AG04450 (cell line): ENCODE measurements at regions not wholly inside any gene's neighbourhood (a gene's known extent, or its start where the extent isn't known, plus 50 kb on each side); places are given as distances from the start of the nearest gene placed in this dataset.

ENCODE experiments used
- CTCF ChIA-PET: fragments of 300-600, 350-600 bp; formaldehyde crosslinking; extraction: SDS; loops from one replicate; lab custom pipeline; 2022; ENCODE audit warnings: antibody characterized with exemption, inconsistent platforms; lab: Charles Lee
- POLR2A ChIA-PET: fragments of 350-600 bp; formaldehyde crosslinking; extraction: SDS; loops from one replicate; lab custom pipeline; 2021; ENCODE audit warnings: antibody characterized with exemption, inconsistent platforms; lab: Yijun Ruan, JAX
- DNase-seq: peaks from one replicate; pipeline ENCODE4 v3.0.0-alpha.2; 2011; ENCODE audit warnings: low read depth, low spot score
- H3K27ac ChIP-seq: one replicate; pipeline ENCODE4 v1.5.1; 2012; ENCODE audit warnings: low read depth, low read length, control low read depth
- H3K27me3 ChIP-seq: one replicate; pipeline ENCODE4 v1.6.0; 2012; ENCODE audit warnings: low read length; ENCODE audit not compliant: control insufficient read depth, insufficient read depth
- H3K4me3 ChIP-seq: 2 replicates; pipeline ENCODE4 v1.5.1; 2011; ENCODE audit warnings: mild to moderate bottlenecking, low read depth, low read length, control low read depth
- H3K9me3 ChIP-seq: 2 replicates; pipeline ENCODE4 v1.5.1; 2012; ENCODE audit warnings: low read length; ENCODE audit not compliant: control insufficient read depth, insufficient read depth
- TF ChIP-seq, protein P1 (sequence below): IDR thresholded peaks from 2 replicates; pipeline ENCODE4 v1.5.1; 2011; ENCODE audit warnings: low read depth, low read length, control low read depth, inconsistent platforms

DNA sequence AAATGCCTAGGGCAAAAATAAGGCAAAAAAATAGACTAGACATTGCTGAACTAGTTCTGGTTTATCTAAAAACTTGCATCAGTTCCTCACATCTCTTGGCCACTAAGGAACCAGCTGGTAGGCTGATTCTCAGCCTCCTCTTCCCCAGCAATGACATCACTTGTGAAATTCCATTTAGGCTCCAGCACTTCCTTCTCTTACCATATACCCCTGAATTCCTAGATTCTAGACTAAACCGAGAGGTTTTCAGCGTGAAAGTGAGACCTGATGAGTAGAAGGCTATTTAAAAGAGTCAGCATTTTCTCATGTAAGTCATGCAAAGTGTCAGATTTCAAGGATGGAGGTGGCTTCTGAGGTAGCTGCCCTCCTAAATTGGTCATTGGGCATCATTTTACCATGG lies 247.1 kb upstream of the CDIN1 start:
- TF ChIP-seq, protein P1, sequence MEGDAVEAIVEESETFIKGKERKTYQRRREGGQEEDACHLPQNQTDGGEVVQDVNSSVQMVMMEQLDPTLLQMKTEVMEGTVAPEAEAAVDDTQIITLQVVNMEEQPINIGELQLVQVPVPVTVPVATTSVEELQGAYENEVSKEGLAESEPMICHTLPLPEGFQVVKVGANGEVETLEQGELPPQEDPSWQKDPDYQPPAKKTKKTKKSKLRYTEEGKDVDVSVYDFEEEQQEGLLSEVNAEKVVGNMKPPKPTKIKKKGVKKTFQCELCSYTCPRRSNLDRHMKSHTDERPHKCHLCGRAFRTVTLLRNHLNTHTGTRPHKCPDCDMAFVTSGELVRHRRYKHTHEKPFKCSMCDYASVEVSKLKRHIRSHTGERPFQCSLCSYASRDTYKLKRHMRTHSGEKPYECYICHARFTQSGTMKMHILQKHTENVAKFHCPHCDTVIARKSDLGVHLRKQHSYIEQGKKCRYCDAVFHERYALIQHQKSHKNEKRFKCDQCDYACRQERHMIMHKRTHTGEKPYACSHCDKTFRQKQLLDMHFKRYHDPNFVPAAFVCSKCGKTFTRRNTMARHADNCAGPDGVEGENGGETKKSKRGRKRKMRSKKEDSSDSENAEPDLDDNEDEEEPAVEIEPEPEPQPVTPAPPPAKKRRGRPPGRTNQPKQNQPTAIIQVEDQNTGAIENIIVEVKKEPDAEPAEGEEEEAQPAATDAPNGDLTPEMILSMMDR, result no peak
- no peaks in the 10 kb centered on the region for H3K27me3 ChIP-seq
- ChIA-PET POLR2A (no interaction called here), CTCF (no interaction called here)
- peaks cover 10% of the 10 kb centered on the region for H3K9me3 ChIP-seq
- no peak overlapping the region for H3K27ac ChIP-seq
- no peak overlapping the region for H3K4me3 ChIP-seq
- no peak for DNase-seq

DNA sequence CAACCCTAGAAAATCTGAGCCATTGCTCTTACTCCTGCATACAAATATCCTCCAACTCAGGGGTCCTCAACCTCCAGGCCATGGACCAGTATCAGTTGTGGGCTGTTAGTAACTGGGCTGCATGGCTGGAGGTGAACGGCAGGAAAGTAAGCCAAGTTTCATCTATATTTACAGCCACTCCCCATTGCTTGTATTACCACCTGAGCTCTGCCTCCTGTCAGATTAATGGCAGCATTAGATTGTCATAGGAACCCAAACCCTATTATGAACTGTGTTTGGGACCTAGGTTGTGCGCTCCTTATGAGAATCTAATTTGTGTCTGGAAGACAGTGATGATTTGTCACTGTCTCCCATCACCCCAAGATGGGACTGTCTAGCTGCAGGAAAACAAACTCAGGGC lies 246.5 kb upstream of the CDIN1 start:
- TF ChIP-seq, protein P1, result no peak
- H3K27me3 ChIP-seq, result no peaks in the 10 kb centered on the region
- no peak overlapping the region for H3K4me3 ChIP-seq
- CTCF ChIA-PET, result no interaction called here
- peaks cover 10% of the 10 kb centered on the region for H3K9me3 ChIP-seq
- POLR2A ChIA-PET, result no interaction called here
- no peak overlapping the region for H3K27ac ChIP-seq
- no peak for DNase-seq

DNA sequence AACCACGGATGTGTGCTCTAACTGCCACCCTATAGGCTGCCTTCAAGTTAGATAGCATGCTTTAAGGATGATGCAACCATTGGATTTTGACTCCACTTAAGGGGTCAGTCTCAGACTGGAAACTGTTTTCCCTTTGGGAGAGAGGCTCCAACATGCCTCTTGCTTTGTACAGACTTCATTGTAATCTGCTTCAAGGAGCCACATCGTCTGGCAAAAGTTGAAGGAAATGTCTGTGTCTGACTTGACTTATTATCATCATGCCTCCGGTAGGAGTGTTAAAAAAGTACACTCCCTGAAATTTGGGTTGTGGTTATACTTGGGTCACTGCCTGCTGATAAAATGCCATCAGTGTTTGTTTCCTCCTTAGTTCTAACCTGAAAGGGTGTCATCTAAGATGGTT lies 245.4 kb upstream of the CDIN1 start:
- CTCF ChIA-PET, result no interaction called here
- H3K4me3 ChIP-seq, result no peak overlapping the region
- peaks cover under 1% of the 10 kb centered on the region; the same call in 1 of the 2 replicates for H3K9me3 ChIP-seq
- TF ChIP-seq, protein P1, result no peak
- DNase-seq, result no peak
- POLR2A ChIA-PET, result no interaction called here
- H3K27me3 ChIP-seq, result no peaks in the 10 kb centered on the region
- no peak overlapping the region for H3K27ac ChIP-seq

GRCh38 chr15:36335224-36335623 lies 244.2 kb upstream of the CDIN1 start:
- no peaks in the 10 kb centered on the region for H3K9me3 ChIP-seq
- DNase-seq, result no peak
- H3K27ac ChIP-seq, result no peak overlapping the region
- TF ChIP-seq, protein P1, result no peak
- POLR2A ChIA-PET, result no interaction called here
- no peaks in the 10 kb centered on the region for H3K27me3 ChIP-seq
- CTCF ChIA-PET, result no interaction called here
- no peak overlapping the region for H3K4me3 ChIP-seq

- ChIA-PET CTCF (no interaction called here), POLR2A (no interaction called here)
- no peak for DNase-seq
- TF ChIP-seq, protein P1, result no peak
- Histone ChIP-seq H3K4me3 (no peak overlapping the region), H3K27me3 (no peaks in the 10 kb centered on the region), H3K9me3 (no peaks in the 10 kb centered on the region), H3K27ac (no peak overlapping the region)
Observed at GRCh38 chr15:36335659-36336058, 243.8 kb upstream of the CDIN1 start.
